Mucosa of stomach (tissue), 1 donor: ENCODE measurements at regions not wholly inside any gene's neighbourhood (a gene's known extent, or its start where the extent isn't known, plus 50 kb on each side); places are given as distances from the start of the nearest gene placed in this dataset.

ENCODE experiments used
- H3K27me3 ChIP-seq: one replicate; pipeline ENCODE4 v1.7.0; 2013; ENCODE audit warnings: mild to moderate bottlenecking, low read length; ENCODE audit not compliant: control insufficient read depth, insufficient read depth
- H3K36me3 ChIP-seq: one replicate; pipeline ENCODE4 v1.7.0; 2013; ENCODE audit warnings: low read length; ENCODE audit not compliant: control insufficient read depth, insufficient read depth
- H3K4me1 ChIP-seq: one replicate; pipeline ENCODE4 v1.7.0; 2013; ENCODE audit warnings: mild to moderate bottlenecking, low read length; ENCODE audit not compliant: control insufficient read depth, insufficient read depth
- H3K4me3 ChIP-seq: one replicate; pipeline ENCODE4 v1.7.0; 2013; ENCODE audit warnings: low read length
- H3K9ac ChIP-seq: one replicate; pipeline ENCODE4 v1.7.0; 2013; ENCODE audit warnings: mild to moderate bottlenecking, low read length, moderate library complexity
- H3K9me3 ChIP-seq: one replicate; pipeline ENCODE4 v1.7.0; 2013; ENCODE audit warnings: mild to moderate bottlenecking, low read length, moderate library complexity; ENCODE audit not compliant: control insufficient read depth
- donor health status: Pancreatic carcinoma.

GRCh38 chr10:27426948-27427467 is 77.1 kb upstream of the RAB18 start:
- no peaks in the 10 kb centered on the region for H3K9me3 ChIP-seq
- H3K27me3 ChIP-seq: no peaks in the 10 kb centered on the region
- no peaks in the 10 kb centered on the region for H3K4me1 ChIP-seq
- no peak overlapping the region for H3K9ac ChIP-seq
- no peak overlapping the region for H3K4me3 ChIP-seq
- H3K36me3 ChIP-seq: no peaks in the 10 kb centered on the region

GRCh38 chr10:27413831-27414348 is 90.2 kb upstream of the RAB18 start:
- no peaks in the 10 kb centered on the region for H3K9me3 ChIP-seq
- H3K36me3 ChIP-seq: no peaks in the 10 kb centered on the region
- no peaks in the 10 kb centered on the region for H3K4me1 ChIP-seq
- no peak overlapping the region for H3K4me3 ChIP-seq
- H3K27me3 ChIP-seq: peaks cover 6% of the 10 kb centered on the region
- H3K9ac ChIP-seq: no peak overlapping the region

GRCh38 chr10:27413387-27413786 is 90.7 kb upstream of the RAB18 start:
- no peaks in the 10 kb centered on the region for H3K9me3 ChIP-seq
- no peak overlapping the region for H3K4me3 ChIP-seq
- peaks cover 6% of the 10 kb centered on the region for H3K27me3 ChIP-seq
- H3K36me3 ChIP-seq: no peaks in the 10 kb centered on the region
- H3K4me1 ChIP-seq: no peaks in the 10 kb centered on the region
- H3K9ac ChIP-seq: no peak overlapping the region

GRCh38 chr10:27410153-27410552 is 94.0 kb upstream of the RAB18 start:
- Histone ChIP-seq H3K9ac (no peak overlapping the region), H3K4me3 (no peak overlapping the region), H3K27me3 (peaks cover 6% of the 10 kb centered on the region), H3K36me3 (no peaks in the 10 kb centered on the region), H3K9me3 (no peaks in the 10 kb centered on the region), H3K4me1 (no peaks in the 10 kb centered on the region)

- Histone ChIP-seq H3K9ac (no peak overlapping the region), H3K9me3 (no peaks in the 10 kb centered on the region), H3K36me3 (no peaks in the 10 kb centered on the region), H3K27me3 (no peaks in the 10 kb centered on the region), H3K4me1 (no peaks in the 10 kb centered on the region), H3K4me3 (no peak overlapping the region)
Observed at GRCh38 chr10:27407271-27407670, 96.8 kb upstream of the RAB18 start.

- Histone ChIP-seq H3K9me3 (no peaks in the 10 kb centered on the region), H3K36me3 (no peaks in the 10 kb centered on the region), H3K9ac (no peak overlapping the region), H3K4me3 (no peak overlapping the region), H3K27me3 (no peaks in the 10 kb centered on the region), H3K4me1 (no peaks in the 10 kb centered on the region)
Observed at GRCh38 chr10:27399871-27400270, 104.2 kb upstream of the RAB18 start.

GRCh38 chr10:27393961-27394360 is 110.1 kb upstream of the RAB18 start:
- no peaks in the 10 kb centered on the region for H3K9me3 ChIP-seq
- no peaks in the 10 kb centered on the region for H3K4me1 ChIP-seq
- H3K36me3 ChIP-seq: no peaks in the 10 kb centered on the region
- H3K4me3 ChIP-seq: no peak overlapping the region
- H3K9ac ChIP-seq: no peak overlapping the region
- no peaks in the 10 kb centered on the region for H3K27me3 ChIP-seq

- Histone ChIP-seq H3K9ac (no peak overlapping the region), H3K36me3 (no peaks in the 10 kb centered on the region), H3K4me3 (no peak overlapping the region), H3K4me1 (no peaks in the 10 kb centered on the region), H3K27me3 (no peaks in the 10 kb centered on the region), H3K9me3 (no peaks in the 10 kb centered on the region)
Observed at GRCh38 chr10:27392606-27393005, 111.5 kb upstream of the RAB18 start.

- Histone ChIP-seq H3K27me3 (no peaks in the 10 kb centered on the region), H3K9me3 (no peaks in the 10 kb centered on the region), H3K4me3 (no peak overlapping the region), H3K36me3 (no peaks in the 10 kb centered on the region), H3K9ac (no peak overlapping the region), H3K4me1 (no peaks in the 10 kb centered on the region)
Observed at GRCh38 chr10:27391916-27392315, 112.2 kb upstream of the RAB18 start.

GRCh38 chr10:27391325-27391724 is 112.8 kb upstream of the RAB18 start:
- Histone ChIP-seq H3K4me1 (no peaks in the 10 kb centered on the region), H3K36me3 (no peaks in the 10 kb centered on the region), H3K9me3 (no peaks in the 10 kb centered on the region), H3K4me3 (no peak overlapping the region), H3K27me3 (no peaks in the 10 kb centered on the region), H3K9ac (no peak overlapping the region)

GRCh38 chr10:27390681-27391080 is 113.4 kb upstream of the RAB18 start:
- H3K4me1 ChIP-seq: no peaks in the 10 kb centered on the region
- H3K27me3 ChIP-seq: no peaks in the 10 kb centered on the region
- H3K4me3 ChIP-seq: no peak overlapping the region
- no peaks in the 10 kb centered on the region for H3K9me3 ChIP-seq
- no peaks in the 10 kb centered on the region for H3K36me3 ChIP-seq
- no peak overlapping the region for H3K9ac ChIP-seq

GRCh38 chr10:27388761-27389399 is 115.2 kb upstream of the RAB18 start:
- no peak overlapping the region for H3K9ac ChIP-seq
- no peaks in the 10 kb centered on the region for H3K27me3 ChIP-seq
- peaks cover 5% of the 10 kb centered on the region for H3K4me1 ChIP-seq
- H3K4me3 ChIP-seq: no peak overlapping the region
- H3K36me3 ChIP-seq: no peaks in the 10 kb centered on the region
- no peaks in the 10 kb centered on the region for H3K9me3 ChIP-seq
